Ovary (tissue), 3 donors: ENCODE measurements at regions not wholly inside any gene's neighbourhood (a gene's known extent, or its start where the extent isn't known, plus 50 kb on each side); places are given as distances from the start of the nearest gene placed in this dataset.
"Not testable (repeated sequence)": the region's sequence is repeated elsewhere in the genome, so short reads cannot be mapped to it uniquely, and the experiment has no call there.

Experiments used
- CTCF ChIP-seq, 3 donors: fragments of 450-650 bp in 2 of 3; fragments of 200-600 bp in 1 of 3; IDR thresholded peaks; one replicate each; pipeline versions ENCODE4 v1.5.1 to v1.8.0; 2016 to 2022; ENCODE audit warnings: antibody characterized with exemption in 3 of 3, mild to moderate bottlenecking in 1 of 3
- POLR2A ChIP-seq: fragments of 450-650 bp; IDR thresholded peaks from one replicate; pipeline ENCODE4 v1.6.1; 2017; ENCODE audit warnings: antibody characterized with exemption, mild to moderate bottlenecking, moderate library complexity
- donor health status: DM: no; HTN: no; CAD: no.

GRCh38 chr16:29264080-29264837 is 142.3 kb downstream of the NPIPB11 start:
- TF ChIP-seq CTCF (IDR thresholded peaks at IDR 0.05); POLR2A: not testable (repeated sequence)
